Eye (tissue), 1 donor: ENCODE measurements at regions not wholly inside any gene's neighbourhood (a gene's known extent, or its start where the extent isn't known, plus 50 kb on each side); places are given as distances from the start of the nearest gene placed in this dataset.

Experiments used
- DNase-seq: peaks from one replicate; pipeline ENCODE4 v3.0.0-alpha.2; 2015

DNA sequence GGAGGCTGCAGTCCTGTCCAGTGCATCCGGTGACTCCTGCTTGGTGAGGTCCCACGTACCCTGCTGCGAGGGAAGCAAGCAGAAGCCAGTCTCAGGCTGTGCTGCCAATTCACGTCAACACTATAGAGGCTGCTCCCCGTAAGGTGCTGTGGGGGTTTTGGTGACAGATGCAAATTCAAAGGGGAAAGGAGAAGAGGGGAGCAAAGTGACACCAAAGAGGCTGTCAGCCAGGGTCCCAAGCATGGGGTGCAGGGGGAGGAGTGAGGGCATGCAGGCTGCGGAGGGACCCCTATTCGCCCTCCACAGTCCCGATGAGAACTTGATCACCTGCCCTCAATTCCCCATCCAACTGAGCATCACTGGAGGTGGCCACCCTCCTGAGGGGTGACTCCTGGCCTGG is 179.4 kb upstream of the HS6ST1 start:
- no peak for DNase-seq

GRCh38 chr2:128498589-128498988 is 179.9 kb upstream of the HS6ST1 start:
- DNase-seq: no peak

DNA sequence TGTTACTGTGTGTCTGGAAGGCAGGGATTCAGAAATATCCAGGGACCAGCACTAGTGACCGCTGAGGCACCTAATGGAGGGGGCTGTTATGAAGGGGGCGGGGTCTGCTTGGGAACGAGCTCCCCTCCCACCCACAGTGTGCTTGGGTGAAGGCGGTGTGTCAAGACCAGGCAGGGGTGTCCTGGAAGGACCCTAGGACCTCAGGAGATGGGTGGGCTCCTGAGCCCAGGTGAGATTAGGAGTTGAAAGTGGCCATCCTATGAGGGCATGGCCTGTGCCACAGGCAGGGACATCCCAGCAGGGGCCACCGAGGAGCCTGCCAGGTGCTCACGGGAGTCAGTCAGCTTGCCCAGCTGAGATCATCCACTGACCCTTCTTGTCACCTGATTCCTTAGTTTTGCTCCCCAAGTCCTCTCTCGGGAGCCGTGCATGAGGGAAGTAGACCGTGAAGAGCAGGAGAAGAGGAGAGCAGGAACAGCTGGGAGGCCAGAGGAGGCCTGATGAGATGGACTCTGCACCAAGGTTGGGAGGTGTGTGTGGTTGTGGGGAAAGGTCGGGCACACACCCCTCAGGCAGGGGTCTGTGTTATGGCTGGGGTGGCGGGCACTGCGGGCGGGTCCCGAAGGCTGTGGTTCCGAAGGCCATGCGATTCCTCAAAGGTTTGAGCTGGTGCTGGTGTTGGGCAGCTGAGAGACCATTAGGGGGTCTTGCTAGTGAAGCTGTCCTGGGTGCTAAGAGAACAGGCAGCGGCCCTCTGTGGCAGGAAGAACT is 180.9 kb upstream of the HS6ST1 start:
- DNase-seq: peak; percentile 51

DNA sequence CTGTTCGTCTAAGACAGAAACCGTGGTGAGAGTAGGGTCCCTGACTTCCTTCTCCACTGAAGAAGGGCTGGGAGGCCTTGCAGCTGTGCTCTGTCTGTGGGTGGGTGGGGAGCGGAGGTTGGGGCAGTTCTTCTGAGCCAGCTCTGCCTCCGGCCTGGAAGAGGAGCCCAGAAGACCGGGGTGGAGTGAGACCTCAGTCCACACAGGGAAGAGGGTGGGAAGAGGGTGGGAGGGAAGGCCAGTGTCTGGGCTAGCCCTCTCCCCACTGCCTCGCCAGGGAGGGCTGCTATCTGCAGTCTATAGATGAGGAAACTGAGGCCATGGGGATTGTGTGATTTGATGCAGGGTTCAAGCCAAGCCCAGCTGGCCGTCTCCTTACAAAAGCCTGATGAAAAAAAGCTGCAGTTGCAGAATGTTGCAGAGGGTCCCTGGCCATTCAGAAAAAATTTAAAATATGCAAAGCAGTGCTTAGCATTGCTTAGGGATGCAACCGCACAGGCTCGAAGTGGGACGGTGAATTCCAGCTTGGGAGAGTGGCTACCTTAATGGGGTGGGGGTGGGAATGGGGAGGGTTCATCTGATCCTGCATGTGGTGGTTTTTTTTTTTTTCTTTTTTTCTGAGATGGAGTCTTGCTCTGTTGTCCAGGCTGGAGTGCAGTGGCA is 181.6 kb upstream of the HS6ST1 start:
- no peak for DNase-seq

- no peak for DNase-seq
Observed at GRCh38 chr2:128501006-128501690, 182.5 kb upstream of the HS6ST1 start.

- no peak for DNase-seq
Observed at GRCh38 chr2:128501700-128502099, 183.0 kb upstream of the HS6ST1 start.

GRCh38 chr2:128502200-128502599 is 183.5 kb upstream of the HS6ST1 start:
- DNase-seq: no peak

DNA sequence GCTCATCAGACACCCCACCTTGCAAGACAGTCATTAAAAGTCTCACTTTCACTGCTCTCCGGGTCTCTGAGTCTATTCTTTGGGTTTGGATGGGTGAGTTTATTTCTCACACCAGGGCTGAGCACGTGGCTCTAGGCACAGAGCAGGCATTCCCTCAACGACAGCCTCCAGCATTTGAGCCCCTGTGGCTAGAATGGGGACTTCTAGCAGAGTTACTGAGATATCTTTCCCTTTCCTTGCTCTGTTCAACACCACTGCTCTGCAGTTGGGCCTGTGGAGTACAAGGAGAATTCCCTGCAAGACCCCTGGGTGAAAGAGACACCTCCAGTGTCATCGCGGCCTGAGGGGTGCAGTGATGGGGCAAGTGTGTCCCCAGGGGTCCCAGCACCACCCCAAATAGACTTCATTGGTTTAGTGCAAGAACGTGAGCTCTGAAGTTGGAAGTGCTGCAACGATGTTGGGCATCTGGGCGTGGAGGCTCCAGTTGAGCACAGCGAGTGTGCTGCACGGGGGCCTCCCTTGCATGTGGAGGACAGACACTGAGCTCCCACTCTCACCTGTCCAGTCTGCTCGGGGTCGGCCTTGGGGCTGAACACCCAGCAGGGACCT is 184.1 kb upstream of the HS6ST1 start:
- DNase-seq: no peak

DNA sequence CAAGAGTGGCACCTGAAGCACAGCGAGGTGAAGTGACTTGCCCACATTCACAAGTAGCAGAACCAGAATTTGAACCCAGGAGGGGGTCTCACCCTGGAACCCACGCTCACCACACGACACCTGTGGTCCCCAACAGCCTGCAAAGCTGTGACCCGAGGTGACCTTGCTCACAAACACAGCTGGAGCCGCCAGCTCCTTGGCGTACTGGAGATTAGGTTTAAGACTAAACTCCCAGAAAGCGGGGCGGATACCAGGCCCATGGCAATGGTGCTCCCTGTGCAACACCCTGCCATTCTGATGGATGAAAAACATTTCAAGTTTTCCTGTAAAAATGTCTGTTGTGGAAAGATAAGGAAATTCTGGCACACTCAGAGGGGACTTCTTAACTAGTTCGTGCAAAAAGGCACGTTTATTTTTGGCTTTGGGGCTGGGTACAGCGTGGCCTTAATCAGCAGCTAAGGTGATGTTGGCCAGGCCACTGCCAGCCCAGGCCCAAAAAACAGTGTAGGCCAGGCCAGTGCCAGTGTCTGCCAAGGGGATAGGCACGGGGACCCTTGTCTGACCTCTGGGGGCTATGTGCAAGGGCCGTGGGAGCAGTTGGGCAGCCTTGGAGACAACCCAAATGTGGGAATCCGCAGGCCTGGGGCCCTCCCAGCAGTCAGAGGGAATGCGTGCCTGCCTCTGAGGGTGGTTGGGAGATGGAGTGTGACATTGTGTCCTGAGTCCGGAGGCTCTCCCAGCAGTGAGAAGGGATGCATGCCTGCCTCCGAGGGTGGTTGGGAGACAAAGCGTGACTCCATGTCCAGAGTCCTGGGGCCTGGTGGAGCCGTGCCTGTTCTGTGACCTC is 185.0 kb upstream of the HS6ST1 start:
- DNase-seq: no peak

- no peak for DNase-seq
Observed at GRCh38 chr2:128504246-128505149, 185.8 kb upstream of the HS6ST1 start.

DNA sequence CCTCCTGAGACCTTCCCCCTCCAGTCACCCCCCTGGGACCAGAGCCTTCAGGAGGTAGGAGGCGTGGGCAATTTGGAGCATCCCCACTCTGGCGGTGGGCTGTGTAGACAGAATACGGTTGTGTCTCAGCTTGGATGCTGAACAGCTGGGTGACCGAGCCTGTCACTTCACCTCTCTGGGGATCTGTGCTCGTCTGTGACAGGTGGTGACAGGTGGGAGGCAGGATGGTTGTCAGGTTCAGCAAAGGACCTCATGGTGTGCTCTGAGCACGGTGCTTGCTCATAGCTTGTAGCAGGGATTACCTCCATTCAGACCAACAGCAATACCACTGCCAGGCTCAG is 186.5 kb upstream of the HS6ST1 start:
- DNase-seq: no peak

DNA sequence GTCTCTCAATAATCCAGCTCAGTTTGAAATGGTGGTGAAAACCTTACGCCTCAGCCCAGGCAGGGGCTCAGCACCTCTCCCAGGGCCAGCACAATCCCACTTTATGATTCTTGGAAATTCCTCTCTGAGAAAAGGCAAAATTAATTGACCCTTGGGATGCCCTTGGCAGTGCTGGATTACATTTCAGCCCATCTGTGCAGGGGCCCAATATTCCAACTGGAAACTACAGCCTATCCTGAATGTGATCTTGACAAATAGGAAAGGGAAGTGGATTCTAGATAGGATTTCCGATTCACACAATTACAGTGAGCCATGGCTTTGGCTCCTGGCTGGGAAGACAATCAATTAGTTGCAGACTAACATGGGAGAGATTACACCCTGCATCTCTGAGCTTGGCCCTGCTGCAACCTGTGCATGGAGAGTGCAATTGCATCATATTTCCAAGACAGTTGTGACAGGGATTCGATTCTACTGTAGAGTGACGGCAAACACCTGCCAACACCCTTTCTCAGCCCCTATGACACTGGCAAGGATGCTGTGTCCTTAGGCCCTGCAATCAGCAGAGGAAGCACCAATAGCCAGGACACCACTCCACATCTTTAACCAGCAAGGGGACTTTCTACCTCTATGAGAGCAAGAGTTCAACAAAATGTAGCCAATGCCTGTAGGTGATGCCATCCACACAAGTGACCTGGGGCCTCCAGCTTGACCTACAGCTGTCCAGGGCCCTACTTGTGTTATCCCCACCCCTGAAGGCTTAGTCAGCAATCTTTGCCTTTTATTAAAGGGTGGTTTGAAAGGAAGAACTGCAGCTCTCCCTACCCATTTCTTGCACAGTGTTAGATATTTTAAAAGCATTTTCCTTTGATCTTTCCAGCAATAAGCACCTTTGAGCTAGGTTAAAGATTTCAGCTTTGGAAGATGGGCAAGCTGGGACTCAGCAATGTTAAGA is 187.2 kb upstream of the HS6ST1 start:
- no peak for DNase-seq

- DNase-seq: no peak
Observed at GRCh38 chr2:128506534-128506933, 187.9 kb upstream of the HS6ST1 start.

DNA sequence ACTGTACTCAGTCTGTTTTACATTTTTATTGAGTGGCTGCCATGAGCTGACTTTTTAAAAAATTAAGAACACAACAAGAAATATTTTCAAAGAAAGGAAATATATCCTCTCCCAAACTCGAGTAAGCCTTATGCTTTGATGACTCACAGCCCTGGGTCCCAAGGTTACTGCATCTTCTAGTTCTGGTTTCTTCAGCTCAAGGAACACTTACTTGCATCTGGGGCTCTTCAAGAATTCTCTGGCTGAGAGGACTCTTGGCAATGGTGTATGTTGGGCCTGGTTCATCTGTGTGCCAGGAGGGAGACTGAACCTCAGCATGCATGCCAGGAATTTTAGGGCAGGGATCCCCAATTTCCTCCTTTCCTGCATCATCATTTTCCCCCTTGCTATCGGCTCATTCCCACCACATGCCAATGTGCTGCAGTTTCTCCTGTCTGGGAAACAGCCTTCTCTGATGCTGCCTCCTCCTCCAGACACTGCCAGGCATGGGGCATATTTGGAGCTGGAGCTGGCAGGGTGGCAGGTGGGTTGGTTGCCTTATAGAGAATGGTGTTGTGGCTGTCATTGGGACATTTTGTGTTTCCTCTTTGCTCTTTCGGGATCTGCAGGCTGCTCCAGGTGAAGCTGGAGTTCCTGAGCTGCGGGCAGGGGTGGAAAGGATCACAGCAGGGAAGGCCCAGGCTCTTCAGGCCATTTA is 192.2 kb upstream of the HS6ST1 start:
- no peak for DNase-seq

- DNase-seq: no peak
Observed at GRCh38 chr2:128511731-128512378, 193.2 kb upstream of the HS6ST1 start.

DNA sequence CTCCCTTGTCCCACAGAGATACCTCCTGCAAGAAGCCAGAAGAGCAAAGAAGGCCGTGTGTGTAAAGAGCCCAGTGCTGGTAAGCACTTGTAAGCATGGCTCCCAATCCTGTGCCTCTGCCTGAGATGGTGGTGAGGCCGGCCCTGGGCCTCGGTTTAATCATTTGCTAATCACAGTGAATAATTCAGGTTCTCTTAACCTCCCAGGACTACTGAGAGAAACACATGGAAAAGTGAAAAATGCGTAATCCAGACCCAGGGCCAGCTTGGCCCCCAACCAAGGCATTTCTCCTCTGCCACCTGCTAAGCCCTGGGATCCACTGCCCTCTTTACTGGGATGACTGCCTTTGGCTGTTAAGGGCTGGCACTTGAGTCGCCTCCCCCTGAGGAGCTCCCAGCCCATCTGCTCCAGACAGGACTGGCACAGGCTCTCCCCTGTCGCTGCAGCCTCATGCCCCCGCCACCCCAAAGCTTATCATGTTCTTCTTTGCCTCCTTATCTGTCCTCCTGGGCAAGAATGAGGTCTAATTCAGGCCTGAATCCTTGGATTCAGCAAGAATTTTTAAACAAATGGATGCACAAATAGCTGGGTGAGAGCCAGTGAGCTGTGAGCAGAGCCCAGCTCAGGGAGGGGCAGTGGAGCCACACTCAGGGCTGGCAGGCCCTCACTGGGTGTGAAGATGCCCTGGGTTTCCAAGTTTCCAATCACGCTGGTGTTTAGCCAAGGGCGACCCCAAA is 193.9 kb upstream of the HS6ST1 start:
- DNase-seq: no peak

GRCh38 chr2:128513116-128513960 is 194.7 kb upstream of the HS6ST1 start:
- DNase-seq: no peak

DNA sequence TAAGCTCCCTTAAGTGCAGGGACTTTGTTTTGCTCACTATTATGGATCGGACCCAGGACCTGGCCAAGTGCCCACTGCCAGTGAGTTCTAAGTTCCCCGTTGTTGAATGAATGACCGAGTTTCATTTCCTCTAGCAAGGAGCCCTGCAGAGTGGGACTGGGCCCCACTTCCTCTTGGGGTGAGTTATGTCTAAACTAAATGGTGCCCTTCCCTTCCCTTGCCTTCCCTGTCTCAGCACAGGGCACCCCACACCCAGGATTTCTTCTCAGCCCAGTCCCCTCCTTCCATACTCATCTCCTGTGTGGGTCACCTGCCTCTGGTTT is 195.3 kb upstream of the HS6ST1 start:
- no peak for DNase-seq
